Activated CD8-positive, alpha-beta memory T cell treated with anti-CD3 and anti-CD28 coated beads for 36 hours (primary cell): ENCODE measurements at regions not wholly inside any gene's neighbourhood (a gene's known extent, or its start where the extent isn't known, plus 50 kb on each side); places are given as distances from the start of the nearest gene placed in this dataset.

Experiments
- CTCF ChIA-PET: fragments of 350-600 bp; sonication (Branson Sonifier 250); formaldehyde crosslinking; loops from one replicate; lab custom pipeline; 2021; ENCODE audit warnings: antibody characterized with exemption; lab: Charles Lee
- POLR2A ChIA-PET: fragments of 350-600 bp; sonication (Branson Sonifier 250); formaldehyde crosslinking; loops from one replicate; lab custom pipeline; 2021; ENCODE audit warnings: antibody characterized with exemption; lab: Charles Lee

- POLR2A ChIA-PET: no interaction called here
- CTCF ChIA-PET: no interaction called here
These were observed 567.9 kb downstream of the EBF1 start for GRCh38 chr5:158531860-158532259.

GRCh38 chr5:158530115-158530514 is 569.6 kb downstream of the EBF1 start:
- CTCF ChIA-PET: no interaction called here
- POLR2A ChIA-PET: no interaction called here

GRCh38 chr5:158529454-158529853 is 570.3 kb downstream of the EBF1 start:
- ChIA-PET POLR2A (no interaction called here), CTCF (interaction anchor here (0.6 kb wide), 1 partner anchor 380 kb away, joined by 4 read pairs; no protein-coding TSS in a partner anchor)

- POLR2A ChIA-PET: no interaction called here
- CTCF ChIA-PET: no interaction called here
These were observed 574.1 kb downstream of the EBF1 start for GRCh38 chr5:158525663-158526062.

GRCh38 chr5:158524070-158524469 is 575.6 kb downstream of the EBF1 start:
- POLR2A ChIA-PET: no interaction called here
- CTCF ChIA-PET: no interaction called here

- POLR2A ChIA-PET: no interaction called here
- CTCF ChIA-PET: no interaction called here
These were observed 576.9 kb downstream of the EBF1 start for GRCh38 chr5:158522776-158523175.

- CTCF ChIA-PET: no interaction called here
- POLR2A ChIA-PET: no interaction called here
These were observed 577.7 kb downstream of the EBF1 start for GRCh38 chr5:158521995-158522394.

- ChIA-PET POLR2A (no interaction called here), CTCF (no interaction called here)
These were observed 580.2 kb downstream of the EBF1 start for GRCh38 chr5:158519433-158520021.

GRCh38 chr5:158516521-158516920 is 583.2 kb downstream of the EBF1 start:
- ChIA-PET POLR2A (no interaction called here), CTCF (no interaction called here)

- CTCF ChIA-PET: no interaction called here
- POLR2A ChIA-PET: no interaction called here
These were observed 584.7 kb downstream of the EBF1 start for GRCh38 chr5:158514986-158515359.

- POLR2A ChIA-PET: no interaction called here
- CTCF ChIA-PET: no interaction called here
These were observed 585.3 kb downstream of the EBF1 start for GRCh38 chr5:158514319-158514985.

- ChIA-PET CTCF (no interaction called here), POLR2A (no interaction called here)
These were observed 586.0 kb downstream of the EBF1 start for GRCh38 chr5:158513490-158514318.

GRCh38 chr5:158511454-158511853 is 588.3 kb downstream of the EBF1 start:
- POLR2A ChIA-PET: no interaction called here

GRCh38 chr5:158510479-158510878 is 589.2 kb downstream of the EBF1 start:
- POLR2A ChIA-PET: no interaction called here

More at GRCh38 chr5:158511454-158511853, 588.3 kb downstream of the EBF1 start:
- CTCF ChIA-PET: no interaction called here

GRCh38 chr5:158506648-158507047 is 593.1 kb downstream of the EBF1 start:
- POLR2A ChIA-PET: no interaction called here

More at GRCh38 chr5:158510479-158510878, 589.2 kb downstream of the EBF1 start:
- CTCF ChIA-PET: no interaction called here

GRCh38 chr5:158502686-158503085 is 597.0 kb downstream of the EBF1 start:
- ChIA-PET CTCF (no interaction called here), POLR2A (no interaction called here)

More at GRCh38 chr5:158506648-158507047, 593.1 kb downstream of the EBF1 start:
- CTCF ChIA-PET: no interaction called here

GRCh38 chr5:158499892-158500418 is 599.8 kb downstream of the EBF1 start:
- POLR2A ChIA-PET: no interaction called here

GRCh38 chr5:158499075-158499891 is 600.4 kb downstream of the EBF1 start:
- ChIA-PET POLR2A (no interaction called here), CTCF (no interaction called here)

More at GRCh38 chr5:158499892-158500418, 599.8 kb downstream of the EBF1 start:
- CTCF ChIA-PET: no interaction called here

- POLR2A ChIA-PET: no interaction called here
- CTCF ChIA-PET: no interaction called here
These were observed 603.1 kb downstream of the EBF1 start for GRCh38 chr5:158496624-158497023.
